Nephron progenitor cell (in vitro differentiated cells): ENCODE measurements at regions not wholly inside any gene's neighbourhood (a gene's known extent, or its start where the extent isn't known, plus 50 kb on each side); places are given as distances from the start of the nearest gene placed in this dataset.
"Not testable (repeated sequence)": the region's sequence is repeated elsewhere in the genome, so short reads cannot be mapped to it uniquely, and the experiment has no call there.

Experiments
- DNase-seq: peaks from one replicate; pipeline ENCODE4 v3.0.0; 2021
- H3K27ac Mint-ChIP-seq: 2 replicates; pipeline ENCODE4 v1.8.0; 2021; ENCODE audit warnings: mild to moderate bottlenecking, moderate library complexity, mixed read lengths
- H3K27me3 Mint-ChIP-seq: 2 replicates; pipeline ENCODE4 v1.8.0; 2021; ENCODE audit warnings: mild to moderate bottlenecking, low read depth, mixed read lengths; ENCODE audit not compliant: poor library complexity
- H3K36me3 Mint-ChIP-seq: 2 replicates; pipeline ENCODE4 v1.8.0; 2021; ENCODE audit warnings: low read depth, mixed read lengths
- H3K4me1 Mint-ChIP-seq: 2 replicates; pipeline ENCODE4 v1.8.0; 2021; ENCODE audit warnings: mixed read lengths
- H3K4me3 Mint-ChIP-seq: 2 replicates; pipeline ENCODE4 v1.8.0; 2021; ENCODE audit warnings: mild to moderate bottlenecking, moderate library complexity, mixed read lengths
- H3K9me3 Mint-ChIP-seq: 2 replicates; pipeline ENCODE4 v1.8.0; 2021; ENCODE audit warnings: mild to moderate bottlenecking, moderate library complexity, mixed read lengths
- TF ChIP-seq, protein P1 (sequence below): fragments of 200-600 bp; sonication (generic); IDR thresholded peaks from 2 replicates; pipeline ENCODE4 v1.5.0; 2021; ENCODE audit warnings: antibody characterized with exemption

DNA sequence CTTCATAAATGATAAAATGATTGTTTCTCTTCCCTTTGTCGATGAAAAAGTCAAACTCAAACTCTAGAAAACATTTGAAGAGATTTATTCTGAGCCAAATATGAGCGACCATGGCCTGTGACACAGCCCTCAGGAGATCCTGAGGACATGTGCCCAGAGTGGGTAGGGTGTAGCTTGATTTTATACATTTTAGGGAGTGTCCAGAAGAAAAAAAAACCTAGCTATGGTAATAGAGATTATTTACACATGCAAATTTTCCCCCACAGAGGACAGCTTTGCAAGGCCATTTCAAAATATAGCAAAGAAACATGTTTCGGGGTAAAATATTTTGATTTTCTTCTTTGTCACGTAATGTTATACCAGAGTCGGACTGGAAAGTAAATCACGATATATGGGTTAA, 92.4 kb upstream of the TRIB2 start:
- peaks cover 8% of the 10 kb centered on the region for H3K4me1 Mint-ChIP-seq
- H3K36me3 Mint-ChIP-seq: no peaks in the 10 kb centered on the region
- no peak overlapping the region for H3K27ac Mint-ChIP-seq
- no peak overlapping the region for H3K4me3 Mint-ChIP-seq
- H3K9me3 Mint-ChIP-seq: no peaks in the 10 kb centered on the region
- no peak for DNase-seq
- TF ChIP-seq, protein P1, sequence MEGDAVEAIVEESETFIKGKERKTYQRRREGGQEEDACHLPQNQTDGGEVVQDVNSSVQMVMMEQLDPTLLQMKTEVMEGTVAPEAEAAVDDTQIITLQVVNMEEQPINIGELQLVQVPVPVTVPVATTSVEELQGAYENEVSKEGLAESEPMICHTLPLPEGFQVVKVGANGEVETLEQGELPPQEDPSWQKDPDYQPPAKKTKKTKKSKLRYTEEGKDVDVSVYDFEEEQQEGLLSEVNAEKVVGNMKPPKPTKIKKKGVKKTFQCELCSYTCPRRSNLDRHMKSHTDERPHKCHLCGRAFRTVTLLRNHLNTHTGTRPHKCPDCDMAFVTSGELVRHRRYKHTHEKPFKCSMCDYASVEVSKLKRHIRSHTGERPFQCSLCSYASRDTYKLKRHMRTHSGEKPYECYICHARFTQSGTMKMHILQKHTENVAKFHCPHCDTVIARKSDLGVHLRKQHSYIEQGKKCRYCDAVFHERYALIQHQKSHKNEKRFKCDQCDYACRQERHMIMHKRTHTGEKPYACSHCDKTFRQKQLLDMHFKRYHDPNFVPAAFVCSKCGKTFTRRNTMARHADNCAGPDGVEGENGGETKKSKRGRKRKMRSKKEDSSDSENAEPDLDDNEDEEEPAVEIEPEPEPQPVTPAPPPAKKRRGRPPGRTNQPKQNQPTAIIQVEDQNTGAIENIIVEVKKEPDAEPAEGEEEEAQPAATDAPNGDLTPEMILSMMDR: no peak
- peaks cover 1% of the 10 kb centered on the region for H3K27me3 Mint-ChIP-seq

DNA sequence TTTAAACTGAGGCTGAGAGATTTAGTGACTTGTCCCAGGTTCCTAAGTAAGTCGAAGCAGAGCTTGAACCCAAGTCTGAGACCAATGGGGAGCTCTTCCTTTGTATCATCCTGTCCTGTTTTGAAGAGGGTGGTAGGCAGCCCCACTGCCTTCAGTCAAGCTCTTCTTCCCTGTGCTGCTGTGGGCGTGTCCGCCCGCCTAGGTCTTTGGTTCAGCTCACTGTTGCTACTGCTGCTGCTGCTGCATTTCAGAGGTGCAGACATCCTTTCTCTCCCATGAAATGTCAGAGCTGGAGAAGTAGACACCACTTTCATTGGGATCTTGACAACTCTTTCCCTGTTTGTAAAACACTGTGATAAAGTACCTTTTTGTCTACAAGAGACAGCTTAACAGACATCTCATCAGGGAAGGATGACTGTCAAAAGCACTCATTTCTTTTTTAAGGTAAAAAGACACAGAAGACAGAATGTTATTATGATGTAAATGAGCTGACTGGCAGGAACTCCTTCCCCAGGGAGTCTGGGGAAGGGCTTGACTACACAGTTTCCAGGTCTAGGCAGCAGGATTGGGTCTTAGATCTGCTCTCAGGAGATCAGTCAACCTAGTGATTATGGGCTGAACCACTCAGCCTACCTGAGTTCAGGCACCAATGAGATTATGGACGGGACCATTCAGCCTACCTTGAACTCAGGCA, 91.7 kb upstream of the TRIB2 start:
- H3K4me1 Mint-ChIP-seq: peaks cover 8% of the 10 kb centered on the region
- H3K36me3 Mint-ChIP-seq: no peaks in the 10 kb centered on the region
- peak overlapping the region; percentile 47 for H3K27ac Mint-ChIP-seq
- no peaks in the 10 kb centered on the region for H3K9me3 Mint-ChIP-seq
- TF ChIP-seq, protein P1: no peak
- DNase-seq: no peak
- H3K4me3 Mint-ChIP-seq: no peak overlapping the region
- peaks cover 5% of the 10 kb centered on the region for H3K27me3 Mint-ChIP-seq

DNA sequence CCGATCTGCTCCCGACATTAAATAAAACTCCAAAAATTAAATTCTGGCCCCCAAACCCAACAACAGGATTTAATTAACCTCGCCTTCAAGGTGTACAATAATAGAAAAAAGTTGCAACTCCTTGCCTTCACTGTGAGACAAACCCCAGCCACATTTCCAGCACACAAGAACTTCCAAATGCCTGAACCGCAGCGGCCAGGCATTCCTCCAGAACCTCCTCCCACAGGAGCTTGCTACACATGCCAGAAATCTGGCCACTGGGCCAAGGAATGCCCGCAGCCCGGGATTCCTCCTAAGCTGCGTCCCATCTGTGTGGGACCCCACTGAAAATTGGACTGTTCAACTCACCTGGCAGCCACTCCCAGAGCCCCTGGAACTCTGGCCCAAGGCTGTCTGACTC, 88.2 kb upstream of the TRIB2 start:
- H3K36me3 Mint-ChIP-seq, H3K4me1 Mint-ChIP-seq, H3K4me3 Mint-ChIP-seq, H3K27me3 Mint-ChIP-seq, DNase-seq, H3K27ac Mint-ChIP-seq, H3K9me3 Mint-ChIP-seq: not testable (repeated sequence)

DNA sequence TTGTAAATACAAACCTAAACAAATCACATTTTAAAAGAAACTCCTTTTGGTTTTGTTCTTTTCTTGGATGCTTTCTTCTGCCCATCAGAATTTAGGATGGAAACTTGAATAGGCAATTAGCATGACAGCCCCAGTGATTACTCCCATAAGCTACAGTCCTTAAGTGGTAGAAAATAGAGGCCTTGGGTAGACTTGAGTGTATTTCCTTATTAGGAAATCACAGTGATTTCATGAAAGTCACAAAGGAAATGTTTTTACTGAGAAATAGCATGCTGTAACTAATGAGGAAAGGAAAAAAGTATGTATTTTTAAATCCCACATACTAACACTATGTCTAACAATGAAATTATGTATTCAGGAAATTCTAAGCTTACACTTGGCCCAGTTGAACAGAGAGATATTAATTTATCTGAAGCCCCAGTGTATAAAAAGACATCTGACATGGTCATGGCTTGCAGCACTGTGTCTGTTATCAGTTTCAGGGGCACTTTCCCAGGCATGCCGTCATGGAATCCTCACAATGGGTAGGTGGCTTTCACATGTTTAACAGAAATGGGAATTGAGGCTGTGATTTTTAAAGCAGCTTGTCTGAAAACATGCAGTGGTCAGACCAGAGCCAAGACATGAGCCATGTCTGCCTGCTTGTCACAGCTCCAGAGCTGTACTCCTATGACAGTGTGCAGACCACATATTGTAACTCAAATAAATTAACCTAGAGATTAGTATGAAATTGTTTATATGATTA, 79.7 kb upstream of the TRIB2 start:
- Mint-ChIP-seq H3K9me3 (no peaks in the 10 kb centered on the region), H3K4me1 (no peaks in the 10 kb centered on the region), H3K36me3 (no peaks in the 10 kb centered on the region), H3K4me3 (no peak overlapping the region), H3K27ac (no peak overlapping the region), H3K27me3 (peaks cover 17% of the 10 kb centered on the region)
- TF ChIP-seq, protein P1: no peak
- no peak for DNase-seq

DNA sequence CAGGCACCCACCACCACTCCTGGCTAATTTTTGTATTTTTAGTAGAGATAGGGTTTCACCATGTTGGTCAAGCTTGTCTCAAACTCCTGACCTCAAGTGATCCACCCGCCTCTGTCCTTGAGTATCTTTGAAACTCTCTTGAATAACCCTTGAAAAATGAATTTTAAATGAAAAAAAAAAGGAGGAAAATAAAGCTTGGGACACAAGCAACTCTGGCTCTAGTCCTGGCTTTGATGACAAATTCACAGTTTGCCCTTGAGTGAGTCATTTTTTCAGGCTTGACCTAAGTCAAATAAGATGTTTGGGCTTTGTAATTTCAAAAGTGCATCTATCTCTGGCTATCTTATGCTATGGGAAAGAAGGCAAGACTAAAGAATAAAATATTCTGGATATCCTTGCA, 79.0 kb upstream of the TRIB2 start:
- no peaks in the 10 kb centered on the region for H3K36me3 Mint-ChIP-seq
- H3K9me3 Mint-ChIP-seq: no peaks in the 10 kb centered on the region
- peaks cover 17% of the 10 kb centered on the region for H3K27me3 Mint-ChIP-seq
- TF ChIP-seq, protein P1: no peak
- H3K4me3 Mint-ChIP-seq: no peak overlapping the region
- no peaks in the 10 kb centered on the region for H3K4me1 Mint-ChIP-seq
- no peak for DNase-seq
- no peak overlapping the region for H3K27ac Mint-ChIP-seq

DNA sequence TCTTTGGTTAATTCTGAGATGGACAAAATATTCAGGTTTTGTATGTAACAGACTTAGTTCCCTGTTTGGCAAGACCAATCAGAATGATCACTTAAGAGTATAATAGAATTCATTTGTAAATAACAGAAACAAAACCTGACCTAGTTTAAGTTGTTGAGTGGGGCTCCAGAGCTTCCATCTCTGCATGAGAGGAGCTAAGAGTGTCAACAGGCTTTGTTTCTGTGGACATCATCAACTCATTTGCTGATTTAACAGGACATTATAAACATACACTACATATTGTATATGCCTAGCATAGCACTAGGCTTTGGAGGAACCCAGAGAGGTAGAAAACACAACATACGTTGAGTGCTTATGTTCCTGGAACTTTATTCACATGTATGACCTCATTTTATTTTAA, 75.3 kb upstream of the TRIB2 start:
- H3K27me3 Mint-ChIP-seq: peaks cover 14% of the 10 kb centered on the region
- no peak overlapping the region for H3K4me3 Mint-ChIP-seq
- peaks cover 9% of the 10 kb centered on the region for H3K9me3 Mint-ChIP-seq
- H3K36me3 Mint-ChIP-seq: no peaks in the 10 kb centered on the region
- no peak overlapping the region for H3K27ac Mint-ChIP-seq
- H3K4me1 Mint-ChIP-seq: no peaks in the 10 kb centered on the region
- DNase-seq: no peak
- TF ChIP-seq, protein P1: no peak
